HG02798 (cell line): ENCODE measurements at regions not wholly inside any gene's neighbourhood (a gene's known extent, or its start where the extent isn't known, plus 50 kb on each side); places are given as distances from the start of the nearest gene placed in this dataset.
"Not testable (repeated sequence)": the region's sequence is repeated elsewhere in the genome, so short reads cannot be mapped to it uniquely, and the experiment has no call there.

Experiments
- ATAC-seq: cut with Tn5 transposase; IDR thresholded peaks from one replicate; pipeline ENCODE4 v1.9.1; 2021; ENCODE audit warnings: mild to moderate bottlenecking; ENCODE audit not compliant: unreplicated experiment, poor library complexity

DNA sequence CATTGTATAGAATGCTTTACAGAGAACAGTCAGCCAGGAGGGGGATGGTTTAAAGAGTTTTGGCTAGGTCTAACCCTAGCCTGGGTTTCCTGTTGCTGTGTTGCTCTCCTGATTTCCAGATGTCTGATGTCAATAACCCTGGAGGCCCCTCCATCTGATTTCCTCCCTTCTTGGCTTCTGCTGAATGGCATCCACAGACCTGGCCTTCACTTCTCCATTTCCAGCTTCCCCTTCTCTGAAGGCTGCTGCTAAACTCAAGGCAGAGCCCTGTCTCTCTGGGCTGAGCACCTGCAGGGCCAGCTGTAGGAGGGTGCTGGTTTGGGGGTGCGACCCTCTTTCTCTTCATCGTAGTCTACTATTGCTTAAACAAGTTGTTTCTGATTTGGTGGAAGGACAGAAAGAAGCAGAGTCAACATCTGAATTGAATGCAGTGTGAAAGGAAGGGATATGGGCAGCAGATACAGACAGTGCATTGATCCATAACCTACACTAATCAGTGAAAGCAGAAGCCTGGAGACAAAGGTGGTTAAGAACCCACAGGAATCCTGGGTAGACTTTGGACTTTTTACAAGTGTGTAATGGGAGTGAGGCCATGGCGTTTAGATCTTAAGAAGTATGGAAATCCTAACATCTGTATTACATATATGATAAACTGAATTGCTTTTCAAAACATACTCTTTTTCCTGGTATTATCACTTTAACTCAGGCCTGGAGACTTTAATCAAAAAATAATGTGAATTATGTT is 153.6 kb downstream of the HRH4 start:
- no peak for ATAC-seq

DNA sequence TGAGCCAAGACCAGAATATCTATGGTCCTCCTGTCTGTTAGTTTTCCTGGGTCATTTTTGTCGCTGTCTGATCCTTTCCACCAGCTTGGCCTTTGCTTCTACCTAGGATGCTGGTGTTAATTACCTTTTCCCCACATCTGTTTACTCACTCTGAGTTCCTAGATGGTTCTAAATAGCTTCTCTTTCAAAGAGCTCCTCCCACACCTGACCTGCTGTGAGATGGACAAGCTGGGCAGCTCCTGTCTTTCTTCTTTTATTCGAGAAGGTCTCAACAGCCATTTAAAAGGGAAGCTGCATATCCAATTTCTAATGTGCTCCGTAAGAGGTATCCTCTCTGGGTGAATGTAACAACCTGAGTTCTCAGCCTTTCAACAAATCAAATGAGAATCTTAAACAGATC is 156.2 kb downstream of the HRH4 start:
- ATAC-seq: no peak

DNA sequence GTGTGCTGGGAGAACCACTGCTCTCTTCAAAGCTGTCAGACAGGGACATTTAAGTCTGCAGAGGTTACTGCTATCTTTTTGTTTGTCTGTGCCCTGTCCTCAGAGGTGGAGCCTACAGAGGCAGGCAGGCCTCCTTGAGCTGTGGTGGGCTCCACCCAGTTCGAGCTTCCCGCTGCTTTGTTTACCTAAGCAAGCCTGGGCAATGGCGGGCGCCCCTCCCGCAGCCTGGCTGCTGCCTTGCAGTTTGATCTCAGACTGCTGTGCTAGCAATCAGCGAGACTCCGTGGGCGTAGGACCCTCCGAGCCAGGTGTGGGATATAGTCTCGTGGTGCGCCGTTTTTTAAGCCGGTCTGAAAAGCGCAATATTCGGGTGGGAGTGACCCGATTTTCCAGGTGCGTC is 164.0 kb downstream of the HRH4 start:
- ATAC-seq: not testable (repeated sequence)

DNA sequence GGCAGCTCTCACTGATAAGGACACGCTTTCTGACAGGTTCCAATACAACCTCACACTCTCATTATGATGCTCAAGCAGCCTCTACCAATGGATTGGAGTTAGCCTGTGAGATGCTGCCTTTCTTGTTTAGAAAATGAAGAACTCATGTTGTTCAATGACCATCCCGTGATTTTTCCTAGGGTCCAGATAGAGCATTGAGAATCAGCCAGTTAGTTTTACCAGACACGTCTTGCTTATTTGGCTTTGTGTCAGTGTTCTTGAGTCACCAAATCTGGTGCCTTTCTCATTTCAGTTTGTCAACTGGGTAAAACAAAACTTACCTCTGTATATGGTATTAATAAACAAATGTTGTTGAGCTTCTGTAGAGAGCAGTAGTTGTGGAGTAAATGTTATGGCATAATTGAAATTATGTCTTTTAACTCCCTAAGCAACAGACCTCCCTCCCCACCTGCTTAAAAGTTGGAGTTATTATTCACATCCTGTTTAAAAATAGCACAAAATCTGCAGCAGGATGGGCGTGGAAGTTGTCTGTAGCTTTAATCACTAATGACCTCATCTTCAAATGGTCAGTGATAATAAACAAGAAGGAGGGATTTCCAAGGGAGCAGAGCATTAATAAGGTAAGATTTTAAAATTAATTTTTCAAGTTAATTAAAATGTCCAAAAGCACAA is 167.3 kb downstream of the HRH4 start:
- ATAC-seq: no peak

DNA sequence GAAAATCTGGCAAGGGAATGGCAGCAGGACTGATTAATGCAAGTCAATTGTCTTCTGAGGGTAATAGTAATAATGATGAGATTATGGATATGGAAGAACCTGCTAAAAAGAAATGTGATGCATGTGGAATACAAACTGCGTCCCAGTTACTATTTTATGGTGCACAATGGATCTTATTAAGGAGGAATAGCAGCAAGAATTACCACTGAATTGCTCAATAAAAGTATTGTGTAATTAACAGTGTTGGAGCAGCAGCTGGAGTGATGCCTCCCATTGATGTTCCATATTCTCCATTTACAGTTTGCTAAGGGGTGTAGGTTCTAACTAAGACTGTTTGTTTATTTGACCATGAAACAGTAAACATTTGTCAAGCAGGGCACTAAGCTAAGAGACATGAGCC is 167.9 kb downstream of the HRH4 start:
- no peak for ATAC-seq

DNA sequence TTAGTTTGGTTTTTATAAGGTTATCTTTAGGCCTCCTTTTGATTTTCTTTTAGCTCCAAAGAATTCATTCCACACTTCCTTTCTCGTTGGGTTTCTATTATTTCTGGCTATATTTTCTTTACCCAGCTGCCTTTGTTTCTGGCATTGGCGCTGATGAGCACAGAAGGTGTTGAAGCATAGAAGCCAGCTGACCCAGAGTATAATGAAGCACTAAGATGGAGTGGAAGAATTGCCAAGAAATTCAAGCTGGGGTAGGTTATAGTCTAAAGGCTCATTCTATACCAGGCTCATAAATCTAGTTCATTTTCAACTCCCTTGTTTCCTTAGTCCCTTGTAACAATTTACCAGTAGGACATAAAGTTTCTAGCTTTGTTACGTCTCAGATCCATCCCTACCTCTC is 169.5 kb downstream of the HRH4 start:
- no peak for ATAC-seq

DNA sequence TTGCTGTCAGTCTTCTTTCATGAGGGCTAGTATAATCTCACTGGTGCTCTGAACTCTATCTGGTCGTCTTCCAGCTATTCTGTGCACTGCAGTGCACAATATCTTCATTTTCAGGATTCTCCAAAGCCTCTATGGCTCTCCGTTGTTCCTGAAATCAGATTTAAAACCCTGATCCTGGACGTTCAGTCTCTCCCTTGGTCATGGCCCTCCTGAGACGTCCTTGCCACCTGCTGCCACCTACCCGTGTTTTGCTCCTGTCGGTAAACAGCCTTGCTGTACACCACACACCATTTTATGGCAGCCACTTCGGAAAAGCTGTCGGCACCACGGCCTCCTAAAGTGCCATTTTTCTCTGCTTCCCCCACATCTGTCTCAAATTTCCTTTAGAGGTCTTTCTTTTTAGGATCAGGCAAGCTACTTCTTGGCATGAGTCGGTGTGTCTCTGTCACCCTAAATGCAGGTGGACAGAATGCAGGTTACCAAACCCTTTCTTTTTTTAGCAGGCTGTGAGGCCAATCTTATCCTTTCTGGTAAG is 170.0 kb downstream of the HRH4 start:
- no peak for ATAC-seq

DNA sequence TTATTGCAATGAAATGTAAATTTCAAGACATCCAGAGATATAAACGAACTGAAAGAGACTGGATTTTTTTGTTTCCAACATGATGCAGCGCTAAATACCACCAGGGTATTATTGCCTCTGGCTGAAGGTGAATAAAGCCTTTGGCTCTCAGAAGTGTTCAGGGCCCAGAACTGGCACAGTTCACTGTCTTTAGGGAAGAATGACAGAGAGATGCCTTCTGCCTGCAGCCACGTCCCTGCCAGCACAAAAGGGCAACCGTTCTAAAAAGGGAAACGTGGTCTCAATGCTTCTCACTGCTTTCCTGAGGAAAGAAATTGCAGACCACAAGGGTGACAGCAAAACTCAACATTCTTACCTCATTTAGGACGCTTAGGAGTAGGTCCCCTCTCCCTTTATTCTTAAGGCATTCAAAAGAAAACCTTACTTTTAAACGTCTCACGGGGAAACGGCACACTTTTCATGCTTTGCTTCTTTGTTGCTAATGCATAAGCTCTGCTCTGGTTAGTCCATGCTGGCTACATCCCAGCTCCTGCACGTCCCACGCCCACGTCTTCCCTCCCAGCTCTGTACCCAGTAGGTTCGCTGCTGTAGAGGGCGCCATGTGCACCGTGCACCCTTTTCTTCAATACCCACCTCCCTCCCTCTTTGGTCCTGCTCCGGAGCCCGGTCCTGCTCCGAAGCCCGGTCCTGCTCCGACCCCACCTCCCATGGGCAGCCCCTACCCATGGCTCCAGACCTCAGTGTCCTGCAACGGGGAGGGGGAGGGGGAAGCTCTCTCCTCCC is 171.0 kb downstream of the HRH4 start:
- ATAC-seq: no peak

DNA sequence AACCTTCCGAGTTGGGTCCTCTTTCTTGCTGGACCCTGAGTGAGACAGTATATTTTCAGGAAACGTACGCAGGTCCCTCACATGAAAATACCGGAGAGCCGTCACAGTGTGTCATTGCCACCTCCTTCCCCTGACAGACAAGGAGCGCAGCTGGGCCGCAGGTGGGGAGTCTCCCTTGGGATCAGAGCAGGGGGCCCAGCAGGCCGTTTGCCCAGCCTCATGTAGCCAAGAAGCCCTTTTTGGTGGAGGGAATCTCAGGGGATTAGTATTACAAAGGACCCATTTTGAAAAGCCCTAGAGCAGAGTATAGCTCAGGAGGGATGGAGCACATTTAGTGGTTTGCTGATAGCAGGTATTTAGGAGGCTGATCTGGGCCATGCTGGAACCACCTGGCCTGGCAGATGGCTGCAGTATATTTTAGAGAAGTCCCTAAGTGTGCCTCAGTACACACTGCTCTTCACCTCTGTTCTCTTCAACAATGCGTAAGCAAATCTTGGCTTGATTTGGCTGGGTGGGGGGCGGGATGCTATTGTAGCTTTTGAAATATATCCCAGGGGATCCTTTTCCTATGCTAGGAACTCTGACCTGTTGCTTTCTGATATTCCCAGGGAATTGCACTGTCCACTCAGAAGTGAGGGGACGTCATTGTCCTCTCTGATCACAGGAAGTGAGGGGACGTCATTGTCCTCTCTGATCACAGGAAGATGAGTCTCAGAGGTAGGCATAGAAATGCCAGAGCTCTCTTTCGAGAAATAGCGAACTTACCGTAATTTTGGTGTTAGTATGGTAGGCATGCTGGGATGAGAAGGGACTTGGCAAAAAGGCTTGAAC is 171.9 kb downstream of the HRH4 start:
- ATAC-seq: no peak

DNA sequence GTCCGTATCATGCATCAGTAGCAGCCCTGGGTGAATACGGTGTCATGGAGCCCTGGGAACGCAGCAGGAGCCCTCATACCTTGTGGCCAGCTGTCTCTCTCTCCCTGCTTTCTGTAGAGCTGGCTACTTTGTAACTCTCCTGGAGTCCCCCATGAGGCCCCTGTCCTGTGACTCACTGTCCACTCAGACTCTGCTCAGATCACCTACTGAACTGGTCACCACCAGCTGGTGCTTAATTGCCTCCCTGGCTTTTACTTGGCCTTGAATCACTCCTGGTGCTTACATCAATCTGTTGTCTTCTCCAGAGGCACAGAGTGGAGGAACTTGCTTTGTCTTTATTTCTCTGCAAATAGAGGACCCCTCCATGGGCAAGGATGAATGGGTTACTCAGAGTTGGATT is 172.7 kb downstream of the HRH4 start:
- ATAC-seq: no peak

DNA sequence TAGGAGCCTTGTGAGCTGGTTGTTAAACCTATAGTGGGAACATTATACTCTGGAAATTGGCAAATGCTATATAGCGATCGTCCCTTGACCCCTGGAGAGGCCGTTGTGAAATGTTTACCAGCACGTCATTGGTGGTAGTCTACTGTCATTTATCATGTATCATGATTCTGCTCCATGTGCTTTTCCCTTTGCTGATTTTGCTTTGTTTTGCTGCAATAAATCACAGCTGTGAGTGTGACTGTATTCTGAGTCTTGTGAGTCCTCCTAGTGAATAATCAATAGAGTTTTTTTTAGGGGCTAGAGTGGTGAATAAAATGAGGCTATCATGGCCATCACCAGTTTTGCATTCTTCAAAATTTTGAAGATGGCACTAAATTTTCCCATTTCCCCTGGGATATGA is 189.1 kb downstream of the HRH4 start:
- ATAC-seq: no peak

DNA sequence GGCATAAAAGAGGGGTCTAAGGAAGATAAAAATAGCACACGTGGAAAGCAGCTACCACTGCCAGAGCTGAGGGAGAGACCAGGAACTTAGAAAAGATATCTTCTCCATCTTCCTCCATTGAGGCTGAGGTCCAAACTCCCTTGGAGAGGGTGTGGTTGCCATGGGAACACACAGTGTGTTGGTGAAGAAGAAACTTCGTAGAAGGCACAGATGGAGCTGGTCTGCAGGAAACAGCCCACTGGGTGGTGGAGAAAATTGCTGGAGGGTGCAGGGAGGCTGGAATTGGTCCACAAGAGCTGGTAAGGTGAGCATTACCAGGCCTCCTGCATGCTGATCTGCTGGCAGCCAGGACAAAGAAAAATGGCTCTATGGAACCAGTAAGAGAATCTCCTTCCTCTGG is 191.0 kb downstream of the HRH4 start:
- no peak for ATAC-seq

DNA sequence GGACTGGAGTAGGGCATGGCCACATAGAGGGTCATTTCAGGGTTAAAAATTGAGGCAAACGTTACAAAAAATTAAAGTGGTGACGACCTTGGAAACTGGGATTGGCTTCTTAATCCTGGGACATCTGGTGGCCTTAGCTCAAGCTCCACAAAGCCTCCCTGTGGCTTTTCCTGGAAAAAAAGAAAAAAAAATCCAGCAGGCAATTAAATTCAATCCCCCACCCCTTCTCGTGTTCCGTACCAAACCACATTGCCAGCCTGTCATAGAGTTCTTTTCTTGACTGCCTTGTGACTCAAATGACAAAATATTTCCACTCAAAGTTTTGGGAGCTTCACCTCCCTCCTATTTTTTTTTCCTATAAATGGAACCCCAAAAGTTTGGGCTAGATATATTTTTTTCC is 195.6 kb downstream of the HRH4 start:
- no peak for ATAC-seq

DNA sequence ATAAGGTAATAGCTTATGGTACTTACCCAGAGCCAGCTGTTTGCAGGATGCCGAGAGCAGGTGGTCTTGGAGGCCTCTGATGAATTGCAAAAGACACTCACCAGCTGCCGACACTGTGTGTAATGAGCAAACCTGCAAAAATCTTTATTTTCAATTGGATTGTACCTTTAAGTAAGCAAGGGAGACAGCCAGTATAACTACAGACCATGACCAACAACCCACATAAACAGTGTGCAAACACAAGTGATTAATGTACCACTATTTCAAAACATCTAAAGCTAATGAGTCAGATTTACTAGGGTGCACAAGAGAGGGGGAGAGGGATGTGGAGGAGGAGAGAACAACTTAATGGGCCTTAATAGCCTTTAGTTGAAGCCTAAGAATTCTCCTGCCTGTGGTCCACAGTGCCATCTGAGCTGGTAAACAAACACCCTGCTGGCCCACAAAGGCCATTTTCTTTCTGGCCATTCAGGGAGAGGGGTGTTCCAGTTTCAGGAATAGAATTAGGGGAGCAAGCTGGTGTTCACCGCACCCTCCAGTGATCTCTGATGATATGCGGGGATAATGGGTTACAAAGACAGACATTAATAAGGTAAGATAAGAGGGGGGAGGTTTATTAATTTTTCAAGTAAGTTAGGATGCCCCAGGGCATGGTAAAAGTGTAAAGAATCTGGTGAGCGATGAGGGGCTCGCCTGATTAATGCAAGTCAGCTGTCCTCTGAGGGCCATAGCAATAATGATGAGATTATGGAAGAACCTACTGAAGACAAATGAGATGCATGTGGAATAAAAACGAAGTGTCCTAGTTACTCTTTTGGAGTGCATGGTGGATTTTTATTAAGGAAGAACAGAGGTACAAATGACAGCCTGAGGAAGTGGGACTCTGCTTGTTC is 196.4 kb downstream of the HRH4 start:
- ATAC-seq: no peak

DNA sequence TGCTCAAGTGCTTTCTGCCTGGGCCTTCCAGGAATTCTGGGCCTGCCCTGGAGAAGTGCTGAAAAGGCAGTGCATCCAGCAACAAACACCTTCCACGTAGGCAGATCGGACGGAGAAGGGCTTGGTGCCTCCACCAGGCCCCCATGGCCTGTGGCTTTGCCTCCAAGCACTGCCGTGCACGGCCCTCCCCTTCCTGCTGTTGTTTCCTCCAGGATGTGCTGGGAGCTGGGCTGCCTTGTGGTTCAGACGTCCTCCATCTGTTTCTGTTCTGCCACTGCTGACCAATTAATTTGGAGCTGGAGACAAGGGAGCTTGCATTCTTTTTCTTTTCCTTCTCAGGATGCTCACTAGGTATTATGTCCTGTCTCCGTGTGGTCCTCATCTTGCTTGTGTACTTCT is 197.0 kb downstream of the HRH4 start:
- ATAC-seq: no peak

DNA sequence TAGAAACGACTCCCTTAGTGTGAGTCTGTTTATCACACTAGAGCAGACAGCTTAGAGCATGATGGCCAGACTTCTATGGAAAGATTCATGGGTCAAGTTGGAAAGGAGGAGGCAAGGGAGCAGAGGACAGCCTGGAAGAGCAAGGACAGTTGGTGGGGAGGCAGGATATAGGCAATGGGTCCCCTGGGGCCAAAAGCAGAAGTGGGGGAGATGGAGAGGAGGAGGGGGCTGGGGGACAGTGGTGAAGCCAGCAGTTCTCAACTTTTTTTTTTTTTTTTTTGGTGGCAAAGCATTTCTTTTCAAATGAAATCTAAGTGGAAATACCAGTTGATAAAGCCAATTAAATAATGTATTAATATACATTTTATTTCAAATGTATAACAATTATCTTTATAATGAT is 197.9 kb downstream of the HRH4 start:
- no peak for ATAC-seq

DNA sequence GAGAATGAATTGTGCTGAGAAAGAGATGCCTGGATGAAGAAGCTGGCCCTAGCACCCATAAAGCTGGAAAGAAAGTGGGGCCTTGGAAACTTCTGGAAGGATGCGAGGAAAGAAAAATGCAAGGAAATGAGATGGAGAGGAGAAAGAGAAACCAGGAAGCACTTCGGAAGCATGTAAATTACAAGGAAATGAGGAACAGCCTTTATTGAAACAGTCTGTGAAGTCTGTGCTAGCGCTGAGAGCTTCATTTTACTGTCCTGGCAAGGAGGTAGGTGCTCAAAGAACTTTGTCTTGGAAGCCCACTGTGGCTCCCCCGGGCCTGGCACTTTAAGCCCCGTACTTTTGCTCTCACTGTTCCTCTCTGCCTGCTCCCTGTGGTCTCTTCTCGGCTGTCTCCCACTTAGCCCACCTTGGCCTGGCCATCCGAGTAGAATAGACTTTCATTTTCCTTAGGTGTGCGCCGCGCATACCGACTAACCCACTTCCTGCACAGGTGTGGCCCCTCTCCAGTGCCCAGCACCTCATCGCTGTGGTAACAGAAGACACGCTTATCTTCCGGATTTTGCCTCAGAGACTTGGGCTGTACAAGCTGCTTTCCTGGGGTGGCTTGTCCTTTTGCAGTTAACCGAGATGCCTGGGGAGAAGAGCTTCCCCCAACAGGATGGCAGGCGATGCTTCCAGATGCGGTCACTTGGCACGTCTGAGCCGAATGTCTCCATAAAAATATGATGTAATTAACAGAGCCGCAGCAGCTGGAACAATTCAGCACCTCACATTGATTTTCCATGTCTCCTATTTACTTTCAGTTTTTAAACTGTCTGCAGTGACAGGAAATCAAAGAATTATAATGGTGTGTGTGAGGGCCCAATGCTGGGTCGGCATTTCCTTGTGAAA is 199.6 kb downstream of the HRH4 start:
- peak; percentile 66 for ATAC-seq

DNA sequence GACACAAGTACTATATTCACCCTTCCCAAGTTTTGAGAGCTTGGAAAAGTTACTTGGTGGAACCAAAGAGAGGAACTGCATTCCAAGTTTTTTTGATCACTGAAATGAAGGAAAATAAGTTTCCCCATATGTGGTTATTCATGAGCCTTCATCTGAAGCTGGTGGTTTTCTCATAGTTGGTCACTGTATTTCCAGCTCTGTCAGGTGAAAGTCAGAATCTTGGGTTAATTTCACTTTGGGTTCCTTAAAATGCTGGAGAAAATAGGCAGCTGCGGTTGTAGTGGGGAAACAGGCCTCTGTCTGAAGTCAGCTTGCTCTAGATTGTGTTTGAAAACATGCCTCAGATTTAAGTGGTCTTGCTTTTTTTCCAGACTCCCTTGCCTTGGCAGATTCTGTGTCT is 200.5 kb downstream of the HRH4 start:
- no peak for ATAC-seq
